HG03558 (cell line): ENCODE measurements at regions not wholly inside any gene's neighbourhood (a gene's known extent, or its start where the extent isn't known, plus 50 kb on each side); places are given as distances from the start of the nearest gene placed in this dataset.
"Not testable (repeated sequence)": the region's sequence is repeated elsewhere in the genome, so short reads cannot be mapped to it uniquely, and the experiment has no call there.

Experiments used
- ATAC-seq: cut with Tn5 transposase; IDR thresholded peaks from one replicate; pipeline ENCODE4 v1.9.1; 2021; ENCODE audit warnings: moderate number of reproducible peaks; ENCODE audit not compliant: unreplicated experiment; ENCODE audit errors: extremely low read depth

GRCh38 chr2:144905956-144906355, 386.0 kb upstream of the ZEB2 start:
- no peak for ATAC-seq

GRCh38 chr2:144904612-144905011, 384.7 kb upstream of the ZEB2 start:
- no peak for ATAC-seq

- ATAC-seq, result not testable (repeated sequence)
These were observed 383.1 kb upstream of the ZEB2 start for GRCh38 chr2:144903045-144903444.

GRCh38 chr2:144901386-144901785, 381.5 kb upstream of the ZEB2 start:
- ATAC-seq, result not testable (repeated sequence)

- no peak for ATAC-seq
These were observed 376.4 kb upstream of the ZEB2 start for GRCh38 chr2:144896341-144896740.

- no peak for ATAC-seq
These were observed 375.0 kb upstream of the ZEB2 start for GRCh38 chr2:144894612-144895599.

- ATAC-seq, result no peak
These were observed 373.5 kb upstream of the ZEB2 start for GRCh38 chr2:144893464-144893863.

- ATAC-seq, result no peak
These were observed 370.9 kb upstream of the ZEB2 start for GRCh38 chr2:144890828-144891227.

- no peak for ATAC-seq
These were observed 369.4 kb upstream of the ZEB2 start for GRCh38 chr2:144889348-144889747.

- no peak for ATAC-seq
These were observed 366.9 kb upstream of the ZEB2 start for GRCh38 chr2:144886862-144887261.

GRCh38 chr2:144877893-144878292, 358.0 kb upstream of the ZEB2 start:
- no peak for ATAC-seq

GRCh38 chr2:144876013-144876412, 356.1 kb upstream of the ZEB2 start:
- ATAC-seq, result no peak

- no peak for ATAC-seq
These were observed 355.5 kb upstream of the ZEB2 start for GRCh38 chr2:144875290-144875969.

GRCh38 chr2:144865670-144866069, 345.8 kb upstream of the ZEB2 start:
- no peak for ATAC-seq

GRCh38 chr2:144859716-144860115, 339.8 kb upstream of the ZEB2 start:
- ATAC-seq, result no peak

- no peak for ATAC-seq
These were observed 338.3 kb upstream of the ZEB2 start for GRCh38 chr2:144858211-144858610.

- no peak for ATAC-seq
These were observed 334.7 kb upstream of the ZEB2 start for GRCh38 chr2:144854596-144854995.

GRCh38 chr2:144849612-144850011, 329.7 kb upstream of the ZEB2 start:
- no peak for ATAC-seq

- no peak for ATAC-seq
These were observed 328.5 kb upstream of the ZEB2 start for GRCh38 chr2:144848423-144848822.

GRCh38 chr2:144847347-144848080, 327.6 kb upstream of the ZEB2 start:
- ATAC-seq, result no peak
